ENCODE measurements at regions not wholly inside any gene's neighbourhood (a gene's known extent, or its start where the extent isn't known, plus 50 kb on each side); places are given as distances from the start of the nearest gene placed in this dataset.

- DNase-seq (ENCODE audit: low read depth): no peak
- no peak for TF ChIP-seq CTCF (IDR thresholded peaks at IDR 0.05; ENCODE audit: insufficient read depth, low read depth, low read length, missing control alignments)
- H3K4me3 ChIP-seq (ENCODE audit: low read depth, low read length): no peak overlapping the region
Measured at GRCh38 chr5:35336230-35336629, 105.9 kb upstream of the PRLR start.

GRCh38 chr5:35335752-35336151 is 105.5 kb upstream of the PRLR start:
- TF ChIP-seq CTCF (IDR thresholded peaks at IDR 0.05; ENCODE audit: insufficient read depth, low read depth, low read length, missing control alignments): no peak
- no peak overlapping the region for H3K4me3 ChIP-seq (ENCODE audit: low read depth, low read length)
- DNase-seq (ENCODE audit: low read depth): no peak

GRCh38 chr5:35333366-35333765 is 103.1 kb upstream of the PRLR start:
- no peak for TF ChIP-seq CTCF (IDR thresholded peaks at IDR 0.05; ENCODE audit: insufficient read depth, low read depth, low read length, missing control alignments)
- no peak overlapping the region for H3K4me3 ChIP-seq (ENCODE audit: low read depth, low read length)
- DNase-seq (ENCODE audit: low read depth): no peak

GRCh38 chr5:35331956-35332950 is 102.0 kb upstream of the PRLR start:
- DNase-seq (ENCODE audit: low read depth): no peak
- H3K4me3 ChIP-seq (ENCODE audit: low read depth, low read length): no peak overlapping the region
- TF ChIP-seq CTCF (IDR thresholded peaks at IDR 0.05; ENCODE audit: insufficient read depth, low read depth, low read length, missing control alignments): no peak

- H3K4me3 ChIP-seq (ENCODE audit: low read depth, low read length): no peak overlapping the region
- no peak for DNase-seq (ENCODE audit: low read depth)
- no peak for TF ChIP-seq CTCF (IDR thresholded peaks at IDR 0.05; ENCODE audit: insufficient read depth, low read depth, low read length, missing control alignments)
Measured at GRCh38 chr5:35325836-35326235, 95.5 kb upstream of the PRLR start.

- no peak overlapping the region for H3K4me3 ChIP-seq (ENCODE audit: low read depth, low read length)
- no peak for TF ChIP-seq CTCF (IDR thresholded peaks at IDR 0.05; ENCODE audit: insufficient read depth, low read depth, low read length, missing control alignments)
- no peak for DNase-seq (ENCODE audit: low read depth)
Measured at GRCh38 chr5:35324679-35325078, 94.4 kb upstream of the PRLR start.

All from GM12865 (cell line).